ENCODE measurements at regions not wholly inside any gene's neighbourhood (a gene's known extent, or its start where the extent isn't known, plus 50 kb on each side); places are given as distances from the start of the nearest gene placed in this dataset.
"Not testable (repeated sequence)": the region's sequence is repeated elsewhere in the genome, so short reads cannot be mapped to it uniquely, and the experiment has no call there.

- DNase-seq, result no peak
Measured at GRCh38 chr18:70640336-70640887, 351.6 kb downstream of the SOCS6 start.

- DNase-seq, result no peak
Measured at GRCh38 chr18:70636991-70637390, 348.1 kb downstream of the SOCS6 start.

DNA sequence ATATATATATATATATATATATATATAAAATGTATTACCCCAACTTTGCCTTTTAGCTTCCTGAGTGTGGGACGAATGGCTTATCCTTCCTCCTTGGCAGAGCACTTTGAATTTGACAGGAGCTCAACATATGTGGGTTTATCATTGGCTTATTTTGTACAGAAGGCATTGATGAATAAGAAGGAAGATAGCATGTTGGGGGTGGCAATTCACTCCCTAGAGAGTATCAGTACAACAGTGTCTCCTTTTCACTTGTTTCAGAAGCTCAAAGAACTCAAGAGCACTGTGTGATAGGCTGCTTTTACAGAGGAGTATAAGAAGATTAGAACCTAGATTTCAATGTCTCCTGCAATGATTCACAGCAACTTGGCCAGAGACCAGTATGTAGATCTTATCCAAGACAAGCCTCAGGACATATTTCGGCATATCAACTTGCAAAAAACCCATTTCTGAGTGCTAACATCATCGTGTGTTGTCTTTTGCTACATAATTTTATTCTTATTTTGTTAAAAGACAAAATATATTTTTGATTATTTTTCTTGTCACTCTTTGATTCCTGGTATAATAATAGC, 345.8 kb downstream of the SOCS6 start:
- DNase-seq, result no peak

DNA sequence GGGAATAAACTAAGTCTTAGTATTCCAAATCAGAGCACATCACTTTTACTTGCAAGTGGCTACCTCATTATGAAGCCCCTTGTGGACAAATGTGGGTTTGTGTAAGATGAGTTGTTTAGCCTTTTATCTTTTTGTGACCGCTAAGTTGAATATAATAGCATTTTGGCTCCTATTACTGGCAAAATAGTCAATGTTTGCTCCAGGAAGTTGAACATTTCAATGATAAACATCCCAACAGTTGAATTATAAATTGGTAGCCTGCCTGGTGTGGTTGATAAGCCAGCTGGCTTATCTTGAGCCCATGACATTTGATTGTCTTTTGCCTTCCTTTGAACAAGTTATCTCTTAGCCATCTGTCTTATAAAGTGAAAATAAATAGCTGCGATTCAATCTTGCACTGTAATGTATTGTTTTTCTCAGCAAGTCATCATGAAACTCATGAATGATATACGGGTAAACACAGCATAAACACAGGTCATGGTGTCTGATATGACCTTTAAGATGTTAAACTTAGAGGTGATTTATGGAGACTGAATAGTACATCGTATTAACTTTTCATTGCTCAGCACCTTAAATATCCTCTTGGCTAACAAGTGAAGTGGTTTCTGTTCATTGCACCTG, 338.4 kb downstream of the SOCS6 start:
- DNase-seq, result no peak

GRCh38 chr18:70622622-70623419, 334.0 kb downstream of the SOCS6 start:
- no peak for DNase-seq

DNA sequence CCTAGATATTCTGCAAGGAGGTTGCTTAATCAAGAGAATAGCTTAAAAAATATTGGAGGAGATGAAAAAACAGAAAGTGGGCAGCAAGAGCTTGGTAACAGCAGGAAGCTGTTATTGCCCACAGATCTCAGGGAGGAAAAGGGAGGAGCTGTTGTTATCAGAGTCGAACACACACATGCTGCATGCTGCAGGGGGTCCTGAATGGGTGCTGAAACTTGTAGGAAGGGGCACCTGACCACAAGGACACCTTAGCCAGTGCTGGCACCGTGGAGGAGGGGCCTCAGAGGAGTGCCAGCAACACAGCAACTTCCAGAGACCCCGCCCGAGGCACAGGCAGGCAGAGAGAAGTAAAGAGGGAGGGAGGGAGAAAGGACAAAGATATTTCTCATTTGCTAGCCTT, 332.9 kb downstream of the SOCS6 start:
- DNase-seq, result peak; percentile 30

GRCh38 chr18:70620837-70621612, 332.2 kb downstream of the SOCS6 start:
- DNase-seq, result no peak

- no peak for DNase-seq
Measured at GRCh38 chr18:70617020-70617763, 328.3 kb downstream of the SOCS6 start.

GRCh38 chr18:70600225-70600925, 311.5 kb downstream of the SOCS6 start:
- no peak for DNase-seq

GRCh38 chr18:70598406-70598805, 309.6 kb downstream of the SOCS6 start:
- no peak for DNase-seq

GRCh38 chr18:70582981-70583380, 294.1 kb downstream of the SOCS6 start:
- no peak for DNase-seq

- DNase-seq, result no peak
Measured at GRCh38 chr18:70578480-70578879, 289.6 kb downstream of the SOCS6 start.

DNA sequence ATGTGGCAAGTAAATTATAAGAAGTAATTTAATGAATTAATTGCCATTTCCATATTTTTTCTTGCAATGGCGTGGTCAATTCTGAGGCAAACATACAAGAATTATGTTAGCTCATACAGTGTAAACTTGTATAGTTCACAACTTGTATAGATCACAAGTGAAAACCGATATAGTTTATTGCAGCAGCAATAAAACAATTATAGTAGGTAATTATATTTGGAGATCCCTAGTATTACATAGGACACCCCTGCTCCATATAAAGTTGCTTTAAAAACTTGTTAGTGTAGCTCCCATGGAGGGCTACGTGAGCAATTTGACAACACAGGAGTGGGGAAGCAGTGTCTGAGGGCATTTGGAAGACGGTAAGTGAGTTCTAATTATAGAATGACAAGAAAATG, 288.2 kb downstream of the SOCS6 start:
- DNase-seq, result no peak

DNA sequence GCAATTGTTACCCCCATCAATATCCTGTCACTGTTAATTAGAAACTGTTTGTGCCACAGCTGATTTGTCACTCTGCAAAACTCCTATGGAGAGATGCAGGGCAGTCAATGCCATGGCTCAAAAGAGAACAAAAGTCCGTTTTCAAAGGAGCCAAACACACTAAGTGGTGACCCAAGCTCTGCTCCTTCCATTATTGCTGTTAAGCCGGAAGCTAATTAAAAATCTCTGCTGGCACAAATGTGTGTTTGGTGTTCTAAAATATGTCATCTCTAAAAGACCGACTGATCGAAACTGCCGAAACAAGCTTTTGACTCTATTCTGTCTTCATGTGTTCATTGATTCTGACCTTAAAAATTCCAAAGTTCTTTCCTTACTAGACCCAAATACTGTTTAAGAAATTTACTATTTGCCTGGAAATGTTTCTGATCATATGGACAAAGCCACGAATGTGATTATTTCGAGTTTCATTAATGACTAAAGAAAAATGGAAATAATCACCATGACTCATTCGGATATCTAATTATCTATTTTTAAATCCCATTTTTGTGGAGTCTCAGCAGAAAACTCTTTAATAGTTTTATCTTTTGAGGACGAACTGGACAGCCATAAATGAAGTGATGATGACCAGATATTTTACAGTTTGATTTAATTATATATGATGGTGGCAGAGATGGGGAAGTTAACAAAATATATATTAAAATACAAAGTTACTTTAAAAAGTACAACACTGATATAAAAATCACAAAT, 287.6 kb downstream of the SOCS6 start:
- no peak for DNase-seq

DNA sequence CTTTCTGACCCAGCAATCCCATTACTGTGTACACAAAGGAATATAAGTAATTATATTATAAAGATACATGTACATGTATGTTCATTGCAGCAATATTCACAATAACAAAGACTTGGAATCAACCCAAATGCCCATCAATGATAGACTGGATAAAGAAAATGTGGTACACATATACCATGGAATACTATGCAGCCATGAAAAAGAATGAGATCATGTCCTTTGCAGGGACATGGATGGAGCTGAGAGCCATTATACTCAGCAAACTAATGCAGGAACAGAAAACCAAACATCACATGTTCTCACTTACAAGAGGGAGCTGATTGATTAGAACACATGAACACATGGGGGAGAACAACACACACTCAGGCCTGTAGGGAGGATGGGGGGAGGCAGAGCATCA, 286.1 kb downstream of the SOCS6 start:
- not testable (repeated sequence) for DNase-seq

GRCh38 chr18:70569647-70570046, 280.8 kb downstream of the SOCS6 start:
- DNase-seq, result not testable (repeated sequence)

DNA sequence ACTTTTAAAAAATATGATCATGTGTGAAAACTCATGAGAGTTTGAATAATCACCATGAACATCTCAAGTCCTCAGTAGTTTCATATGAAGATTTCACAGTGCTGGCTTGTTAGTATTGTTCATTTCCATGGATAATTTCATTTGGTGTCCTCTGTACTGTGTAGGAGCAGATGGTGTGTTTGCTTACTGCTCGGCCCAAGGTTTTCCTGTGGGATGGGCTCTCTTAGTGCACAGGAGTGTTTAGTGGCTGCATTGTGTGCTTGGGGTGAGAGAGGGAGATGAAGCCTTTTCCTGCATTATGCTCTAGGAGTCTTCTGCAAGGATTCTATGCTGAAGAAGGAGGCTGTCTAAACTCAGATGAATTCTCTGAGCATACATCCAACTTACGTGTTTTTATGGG, 270.6 kb downstream of the SOCS6 start:
- DNase-seq, result no peak

DNA sequence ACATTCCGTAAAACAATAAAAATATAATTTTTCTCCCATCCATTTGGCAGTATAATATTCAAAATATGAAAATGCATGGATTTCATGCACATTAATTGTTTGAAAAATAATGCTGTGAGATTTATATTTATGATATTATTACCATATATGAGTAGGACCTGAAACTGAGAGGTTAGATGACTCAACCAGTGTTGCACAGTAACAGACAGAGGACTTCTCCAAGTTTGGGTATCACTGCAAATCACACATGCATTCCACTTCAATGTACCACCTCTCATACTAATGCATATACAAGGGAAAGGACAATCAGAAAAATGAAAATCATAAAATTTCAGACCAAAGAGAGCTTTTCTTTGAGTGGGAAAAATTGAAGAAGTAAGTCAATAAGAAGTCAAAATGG, 269.5 kb downstream of the SOCS6 start:
- DNase-seq, result no peak

- DNase-seq, result no peak
Measured at GRCh38 chr18:70554854-70555445, 266.1 kb downstream of the SOCS6 start.

DNA sequence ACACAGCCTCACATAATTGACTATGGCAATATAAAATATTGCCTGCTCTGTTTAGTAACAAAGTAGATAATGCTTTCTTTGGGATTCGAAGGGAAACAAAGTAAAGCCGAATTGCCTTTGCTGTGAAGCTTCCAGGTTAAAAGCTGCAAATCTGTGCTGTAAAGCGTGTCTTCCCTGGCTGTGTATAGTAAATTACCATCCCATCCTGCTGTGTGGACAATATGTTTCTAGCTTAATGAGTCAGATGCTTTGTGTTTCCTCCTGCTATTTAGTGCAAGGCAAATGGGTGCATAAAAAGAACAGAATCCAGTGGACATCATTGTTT, 265.1 kb downstream of the SOCS6 start:
- no peak for DNase-seq

Data from CD4-positive, alpha-beta T cell treated with Interleukin-21 for 1 hour (primary cell).